Right cardiac atrium (tissue), 5 donors: ENCODE measurements at regions not wholly inside any gene's neighbourhood (a gene's known extent, or its start where the extent isn't known, plus 50 kb on each side); places are given as distances from the start of the nearest gene placed in this dataset.

ENCODE experiments used
- ATAC-seq, 2 donors: fragments of 200-7000 bp; cut with Tn5 transposase; one replicate each; pipeline versions ENCODE4 v1.8.0 to v1.9.1; 2020; ENCODE audit warnings: moderate library complexity in 2 of 2, mild to moderate bottlenecking in 1 of 2
- DNase-seq, 3 donors: peaks; one replicate each; pipeline ENCODE4 v3.0.0-alpha.2; 2020
- H3K27ac ChIP-seq: one replicate; pipeline ENCODE4 v1.5.1; 2013; ENCODE audit warnings: mild to moderate bottlenecking, low read length, control low read depth, moderate library complexity
- H3K27me3 ChIP-seq: one replicate; pipeline ENCODE4 v1.6.1; 2013; ENCODE audit not compliant: control insufficient read depth, insufficient read depth
- H3K4me1 ChIP-seq: one replicate; pipeline ENCODE4 v1.6.1; 2013; ENCODE audit warnings: low read length; ENCODE audit not compliant: control insufficient read depth, insufficient read depth
- H3K4me3 ChIP-seq: one replicate; pipeline ENCODE4 v1.5.1; 2013; ENCODE audit warnings: low read length, control low read depth
- H3K9me3 ChIP-seq: one replicate; pipeline ENCODE4 v1.6.1; 2013; ENCODE audit warnings: low read length; ENCODE audit not compliant: control insufficient read depth
- WGBS: extraction: QIAGEN DNeasy Blood & Tissue Kit; methylation state at CpG from one replicate; pipeline ENCODE4 v1.1.7; 2013; 5-methylcytosine and 5-hydroxymethylcytosine counted together
- intact Hi-C, 4 donors: fragments of 100-400 bp; cut with DNase I; formaldehyde crosslinking; loops; one replicate each; pipeline versions ENCODE4 v1.11.0 to v1.14.0; 2022 to 2023
- donor health status: healthy with polysubstance abuse.
- donor health status: DM: no; HTN: yes; CAD: no.
- donor health status: DM: no; HTN: no; CAD: no.
- donor health status: DM: no; HTN: yes; CAD: no; lungs with severe emphysema.
- donor health status: DM: yes; HTN: yes; CAD: no.

- Histone ChIP-seq H3K4me1 (no peaks in the 10 kb centered on the region), H3K27ac (no peak overlapping the region), H3K4me3 (no peak overlapping the region), H3K9me3 (peaks cover 2% of the 10 kb centered on the region), H3K27me3 (no peaks in the 10 kb centered on the region)
- no peak for DNase-seq
- intact Hi-C loops = no loop called here
- WGBS = 88% methylated on average over 5 of the region's 5 CpGs
- no peak for ATAC-seq
Measured at GRCh38 chr1:187631381-187631675, 802.6 kb downstream of the PLA2G4A start.

GRCh38 chr1:187631984-187632383 lies 803.2 kb downstream of the PLA2G4A start:
- Histone ChIP-seq H3K4me3 (no peak overlapping the region), H3K9me3 (peaks cover 2% of the 10 kb centered on the region), H3K27me3 (no peaks in the 10 kb centered on the region), H3K27ac (no peak overlapping the region), H3K4me1 (no peaks in the 10 kb centered on the region)
- WGBS = 85% methylated on average over 5 of the region's 5 CpGs
- intact Hi-C loops = no loop called here
- ATAC-seq (no peak), DNase-seq (no peak)

- H3K27me3 ChIP-seq = no peaks in the 10 kb centered on the region
- DNase-seq (no peak), ATAC-seq (no peak)
- WGBS = 37% methylated on average over 1 of the region's 1 CpG
- no peaks in the 10 kb centered on the region for H3K4me1 ChIP-seq
- H3K4me3 ChIP-seq = no peak overlapping the region
- intact Hi-C loops = no loop called here
- H3K9me3 ChIP-seq = peaks cover 2% of the 10 kb centered on the region
- H3K27ac ChIP-seq = no peak overlapping the region
Measured at GRCh38 chr1:187634940-187635339, 806.2 kb downstream of the PLA2G4A start.

GRCh38 chr1:187638733-187639434 lies 810.1 kb downstream of the PLA2G4A start:
- no peak for ATAC-seq
- no peaks in the 10 kb centered on the region for H3K9me3 ChIP-seq
- no peaks in the 10 kb centered on the region for H3K4me1 ChIP-seq
- no peak overlapping the region for H3K4me3 ChIP-seq
- no peaks in the 10 kb centered on the region for H3K27me3 ChIP-seq
- H3K27ac ChIP-seq = no peak overlapping the region
- intact Hi-C loops = no loop called here
- DNase-seq = no peak
- WGBS = 84% methylated on average over 2 of the region's 2 CpGs

GRCh38 chr1:187641015-187641414 lies 812.3 kb downstream of the PLA2G4A start:
- WGBS = 90% methylated on average over 5 of the region's 5 CpGs
- H3K4me1 ChIP-seq = no peaks in the 10 kb centered on the region
- no peak overlapping the region for H3K4me3 ChIP-seq
- DNase-seq (no peak), ATAC-seq (no peak)
- no peaks in the 10 kb centered on the region for H3K9me3 ChIP-seq
- intact Hi-C loops = no loop called here
- H3K27ac ChIP-seq = no peak overlapping the region
- H3K27me3 ChIP-seq = no peaks in the 10 kb centered on the region

- no peaks in the 10 kb centered on the region for H3K9me3 ChIP-seq
- intact Hi-C loops = no loop called here
- H3K4me3 ChIP-seq = no peak overlapping the region
- DNase-seq = no peak
- no peak for ATAC-seq
- WGBS = 88% methylated on average over 7 of the region's 7 CpGs
- no peaks in the 10 kb centered on the region for H3K4me1 ChIP-seq
- H3K27ac ChIP-seq = no peak overlapping the region
- H3K27me3 ChIP-seq = no peaks in the 10 kb centered on the region
Measured at GRCh38 chr1:187641463-187641862, 812.7 kb downstream of the PLA2G4A start.

- Histone ChIP-seq H3K27ac (no peak overlapping the region), H3K27me3 (no peaks in the 10 kb centered on the region), H3K4me3 (no peak overlapping the region), H3K4me1 (no peaks in the 10 kb centered on the region), H3K9me3 (no peaks in the 10 kb centered on the region)
- no peak for ATAC-seq
- intact Hi-C loops = no loop called here
- WGBS = 84% methylated on average over 2 of the region's 2 CpGs
- DNase-seq = no peak
Measured at GRCh38 chr1:187641907-187642306, 813.2 kb downstream of the PLA2G4A start.

- no peak for DNase-seq
- no peak for ATAC-seq
- WGBS = 76% methylated on average over 2 of the region's 2 CpGs
- H3K27ac ChIP-seq = no peak overlapping the region
- no peaks in the 10 kb centered on the region for H3K4me1 ChIP-seq
- no peaks in the 10 kb centered on the region for H3K27me3 ChIP-seq
- H3K4me3 ChIP-seq = no peak overlapping the region
- intact Hi-C loops = no loop called here
- H3K9me3 ChIP-seq = no peaks in the 10 kb centered on the region
Measured at GRCh38 chr1:187645651-187646050, 816.9 kb downstream of the PLA2G4A start.

- no peaks in the 10 kb centered on the region for H3K9me3 ChIP-seq
- H3K27ac ChIP-seq = no peak overlapping the region
- H3K4me3 ChIP-seq = no peak overlapping the region
- H3K27me3 ChIP-seq = no peaks in the 10 kb centered on the region
- ATAC-seq (no peak), DNase-seq (no peak)
- 73% methylated on average over 4 of the region's 4 CpGs for WGBS
- intact Hi-C loops = no loop called here
- H3K4me1 ChIP-seq = no peaks in the 10 kb centered on the region
Measured at GRCh38 chr1:187646536-187647107, 817.9 kb downstream of the PLA2G4A start.

GRCh38 chr1:187648091-187648490 lies 819.3 kb downstream of the PLA2G4A start:
- Histone ChIP-seq H3K4me1 (no peaks in the 10 kb centered on the region), H3K9me3 (no peaks in the 10 kb centered on the region), H3K27me3 (no peaks in the 10 kb centered on the region), H3K4me3 (no peak overlapping the region), H3K27ac (no peak overlapping the region)
- no peak for ATAC-seq
- intact Hi-C loops = no loop called here
- WGBS = 64% methylated on average over 2 of the region's 2 CpGs
- DNase-seq = no peak

GRCh38 chr1:187654635-187655034 lies 825.9 kb downstream of the PLA2G4A start:
- H3K27me3 ChIP-seq = no peaks in the 10 kb centered on the region
- 85% methylated on average over 2 of the region's 2 CpGs for WGBS
- intact Hi-C loops = no loop called here
- no peaks in the 10 kb centered on the region for H3K4me1 ChIP-seq
- H3K4me3 ChIP-seq = no peak overlapping the region
- DNase-seq = no peak
- no peak overlapping the region for H3K27ac ChIP-seq
- no peak for ATAC-seq
- no peaks in the 10 kb centered on the region for H3K9me3 ChIP-seq

GRCh38 chr1:187655104-187655503 lies 826.4 kb downstream of the PLA2G4A start:
- no peak for ATAC-seq
- no peak overlapping the region for H3K27ac ChIP-seq
- intact Hi-C loops = no loop called here

More at GRCh38 chr1:187655104-187655503, 826.4 kb downstream of the PLA2G4A start:
- Histone ChIP-seq H3K9me3 (no peaks in the 10 kb centered on the region), H3K4me1 (no peaks in the 10 kb centered on the region), H3K27me3 (no peaks in the 10 kb centered on the region), H3K4me3 (no peak overlapping the region)
- DNase-seq = no peak
